Stimulated activated CD4-positive, alpha-beta T cell treated with anti-CD3 and anti-CD28 coated beads, Interleukin-1b, Interleukin-23, amount 100 ng/mL, for 24 hours (primary cell): ENCODE measurements at regions not wholly inside any gene's neighbourhood (a gene's known extent, or its start where the extent isn't known, plus 50 kb on each side); places are given as distances from the start of the nearest gene placed in this dataset.

Source experiments
- DNase-seq, 4 experiments: peaks; one replicate each; pipeline ENCODE4 v3.0.0-alpha.2; 2020; ENCODE audit warnings: low read depth in 4 of 4, low spot score in 1 of 4

DNA sequence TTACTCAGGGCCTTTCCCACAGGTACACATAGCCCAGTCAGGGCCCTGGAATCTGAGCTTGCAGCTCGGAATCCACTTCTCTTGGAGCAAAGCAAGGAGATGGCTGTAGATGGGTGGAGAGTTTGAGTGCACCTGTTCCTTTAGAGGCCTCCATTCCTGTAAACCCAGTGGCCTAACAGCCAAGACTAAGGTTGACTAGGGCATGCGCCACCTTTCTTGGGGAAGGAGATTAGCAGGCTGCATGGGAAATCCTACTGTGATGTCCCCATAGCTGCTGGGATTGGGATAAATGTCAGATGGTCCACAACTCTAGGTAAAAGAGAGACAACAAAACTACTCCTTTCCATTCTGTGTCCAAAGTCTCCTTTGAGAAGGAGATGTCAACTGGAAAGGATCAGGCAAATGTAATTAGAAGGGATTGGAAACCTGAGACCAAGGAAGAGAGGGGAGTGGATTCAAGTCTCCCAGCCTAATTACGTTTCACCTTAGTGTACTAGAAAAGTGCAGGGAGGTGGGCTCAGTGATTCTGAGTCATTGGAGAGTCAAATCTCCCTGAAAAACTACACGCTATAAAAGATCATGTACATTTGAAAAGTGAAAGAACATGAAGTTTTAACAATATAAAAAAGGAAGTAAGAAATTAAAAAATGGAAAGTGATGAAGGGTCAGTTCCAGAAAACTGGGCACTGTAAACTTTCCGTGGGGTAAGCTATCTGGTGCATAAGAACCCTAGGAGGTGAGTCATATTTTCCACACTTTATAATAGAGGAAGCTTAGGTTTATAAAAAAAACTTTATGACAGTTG lies 104.2 kb downstream of the SEC61B start:
- DNase-seq: no peak

DNA sequence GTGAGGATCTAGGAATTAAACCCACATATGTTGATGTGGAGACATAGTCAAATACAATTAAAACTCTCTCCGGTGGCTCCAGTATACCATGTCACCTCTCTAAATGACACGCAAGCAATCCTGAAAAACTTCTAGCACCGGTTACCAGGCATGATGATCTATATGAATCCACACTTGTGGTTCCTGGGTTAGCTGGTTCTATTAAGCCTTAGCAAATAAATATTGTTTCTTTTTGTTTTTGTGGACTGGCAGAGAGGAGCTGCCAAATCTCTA lies 104.8 kb downstream of the SEC61B start:
- no peak for DNase-seq

- DNase-seq: no peak
These were observed 105.6 kb downstream of the SEC61B start for GRCh38 chr9:99327667-99328066.

DNA sequence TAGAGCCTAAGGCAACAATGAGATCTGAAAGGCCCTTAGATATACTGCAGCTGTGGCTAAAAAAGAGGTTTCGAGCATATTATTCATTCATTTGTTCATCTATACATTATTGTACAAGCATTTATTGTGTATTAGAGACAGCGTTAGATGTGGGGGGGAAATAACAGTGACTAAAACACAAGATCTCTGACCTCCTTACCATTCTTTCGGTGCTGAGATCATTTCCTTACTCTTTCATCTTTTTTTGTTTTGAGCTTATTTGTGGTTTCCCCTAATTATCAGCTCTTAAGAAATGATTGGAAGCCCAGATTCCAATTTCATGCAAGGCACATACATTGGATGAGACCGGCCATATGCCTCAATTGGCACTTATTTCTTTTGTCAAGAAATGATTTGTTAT lies 113.2 kb downstream of the SEC61B start:
- no peak for DNase-seq

DNA sequence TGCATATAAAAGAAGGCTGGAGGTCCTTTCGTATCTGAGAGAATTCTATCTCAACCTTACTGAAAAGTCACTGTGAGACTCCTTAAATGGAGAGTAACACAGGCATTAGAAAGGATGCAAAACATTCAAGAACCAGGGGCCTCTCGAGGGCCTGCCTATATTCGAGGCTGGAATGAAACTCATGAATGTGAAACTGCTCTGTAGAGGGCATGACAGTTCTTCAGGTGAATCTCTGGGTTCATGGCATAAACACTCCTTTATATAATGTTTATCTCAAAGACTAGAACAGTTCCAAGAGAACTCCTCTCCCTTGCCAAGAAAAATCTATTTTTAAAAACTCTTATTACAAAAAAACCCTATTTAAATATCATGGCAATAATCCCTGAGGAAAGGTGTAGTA lies 113.9 kb downstream of the SEC61B start:
- DNase-seq: no peak

GRCh38 chr9:99336531-99336930 lies 114.4 kb downstream of the SEC61B start:
- DNase-seq: no peak

- DNase-seq: no peak
These were observed 118.2 kb downstream of the SEC61B start for GRCh38 chr9:99340281-99340680.

- no peak for DNase-seq
These were observed 119.6 kb downstream of the SEC61B start for GRCh38 chr9:99341686-99342085.

- DNase-seq: no peak
These were observed 123.4 kb downstream of the SEC61B start for GRCh38 chr9:99345451-99345850.

DNA sequence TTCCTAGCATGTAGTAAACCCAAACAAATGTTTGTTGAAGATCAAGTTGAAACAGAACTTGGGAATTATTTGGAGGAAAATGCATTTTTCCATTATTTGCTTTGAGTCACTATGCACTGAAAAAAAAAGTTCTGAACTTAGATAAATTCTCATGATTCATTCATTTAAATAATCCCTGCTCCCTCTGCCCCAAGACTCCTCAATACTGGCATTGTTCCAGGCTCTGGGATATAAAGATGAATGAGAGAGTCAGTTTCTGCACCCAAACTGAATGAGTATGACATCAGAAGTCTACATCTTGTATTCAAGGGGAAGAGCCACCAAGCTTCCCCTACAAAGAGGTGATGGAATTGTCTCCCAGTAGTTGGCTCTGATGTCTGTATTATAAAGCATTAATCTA lies 123.9 kb downstream of the SEC61B start:
- DNase-seq: no peak

DNA sequence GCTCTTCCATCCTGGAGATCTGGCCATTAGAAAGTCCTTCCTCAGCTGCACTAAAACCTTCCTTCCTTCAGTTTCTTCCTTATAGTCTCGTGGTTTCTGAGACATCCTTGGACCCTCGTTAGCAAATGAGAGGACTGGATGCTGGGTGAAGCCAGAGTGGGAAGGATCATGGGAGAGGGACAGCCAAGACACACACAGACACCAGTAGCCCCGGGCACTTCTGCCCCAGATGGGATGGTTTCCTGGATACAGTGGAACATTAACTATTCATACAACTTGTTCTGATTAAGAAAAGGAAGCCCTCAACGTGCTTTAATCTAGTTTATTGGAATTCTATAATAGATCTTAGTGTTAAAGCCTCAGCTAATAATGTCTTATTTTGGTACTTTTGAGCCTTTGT lies 125.5 kb downstream of the SEC61B start:
- DNase-seq: no peak

- DNase-seq: no peak
These were observed 126.2 kb downstream of the SEC61B start for GRCh38 chr9:99348289-99348688.

- DNase-seq: no peak
These were observed 127.8 kb downstream of the SEC61B start for GRCh38 chr9:99349870-99350269.

- DNase-seq: no peak
These were observed 128.4 kb downstream of the SEC61B start for GRCh38 chr9:99350461-99350860.

GRCh38 chr9:99351647-99352046 lies 129.6 kb downstream of the SEC61B start:
- no peak for DNase-seq

- no peak for DNase-seq
These were observed 130.7 kb downstream of the SEC61B start for GRCh38 chr9:99352826-99353225.

DNA sequence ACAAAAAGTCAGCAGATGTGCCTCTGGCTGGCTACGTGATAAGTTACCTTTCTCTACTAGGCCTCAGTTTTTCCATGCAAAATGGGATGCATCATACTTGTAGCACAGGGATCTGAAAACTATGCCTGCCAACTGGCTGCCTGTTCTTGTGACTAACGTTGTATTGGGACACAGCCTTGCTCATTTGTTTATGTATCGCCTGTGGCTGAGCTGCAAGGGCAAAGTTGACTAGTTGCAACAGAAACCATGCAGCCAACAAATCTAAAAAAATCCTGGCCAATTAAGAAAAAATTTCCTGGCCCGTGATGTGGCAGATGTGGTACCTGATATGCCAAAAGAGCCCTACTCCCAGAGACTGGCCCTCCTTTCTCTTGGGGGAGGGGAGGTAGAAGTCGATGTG lies 131.3 kb downstream of the SEC61B start:
- no peak for DNase-seq

- DNase-seq: no peak
These were observed 132.0 kb downstream of the SEC61B start for GRCh38 chr9:99354104-99354503.

DNA sequence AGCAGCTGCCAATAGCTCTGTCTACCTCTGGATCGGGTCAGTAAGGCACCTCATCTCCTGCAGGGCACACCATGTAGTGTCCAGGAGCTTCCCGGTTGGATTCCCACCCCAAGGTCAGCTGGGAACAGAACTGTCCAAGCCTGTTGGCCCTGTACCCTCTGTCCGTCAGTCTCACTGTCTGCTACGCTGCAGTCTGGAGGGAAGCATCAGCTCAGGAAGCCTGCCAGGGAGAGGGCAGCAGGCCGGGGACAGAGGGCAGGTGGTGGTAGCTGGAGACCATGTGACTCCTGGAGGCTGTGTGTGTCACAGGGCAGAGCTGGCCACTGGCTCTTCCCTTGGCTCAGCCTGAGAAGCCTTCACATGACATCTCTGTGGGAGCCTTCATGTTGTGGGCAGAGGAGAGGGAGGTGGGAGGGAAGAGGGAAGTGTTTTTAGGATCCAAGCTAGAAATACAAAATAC lies 134.5 kb downstream of the SEC61B start:
- no peak for DNase-seq

- no peak for DNase-seq
These were observed 135.5 kb downstream of the SEC61B start for GRCh38 chr9:99357575-99357974.

DNA sequence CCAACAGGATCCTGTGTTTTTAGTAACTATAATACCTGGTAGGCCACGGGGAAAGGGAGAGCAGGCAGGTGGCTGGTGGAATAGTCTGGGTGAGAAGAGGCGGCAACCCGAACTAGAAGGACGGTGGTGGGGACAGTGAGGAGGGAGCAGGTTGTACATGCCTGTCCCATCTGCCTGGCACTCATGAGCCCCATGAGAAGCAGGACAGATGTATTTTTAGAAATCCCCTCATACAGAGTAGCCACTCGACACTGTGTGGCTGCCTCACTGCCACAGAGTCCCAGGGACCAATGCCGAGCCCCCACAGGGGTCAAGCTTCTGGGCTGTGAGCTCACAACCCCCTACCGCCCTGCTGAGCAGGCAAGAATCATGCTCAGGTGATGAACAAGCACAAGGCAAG lies 136.6 kb downstream of the SEC61B start:
- no peak for DNase-seq

DNA sequence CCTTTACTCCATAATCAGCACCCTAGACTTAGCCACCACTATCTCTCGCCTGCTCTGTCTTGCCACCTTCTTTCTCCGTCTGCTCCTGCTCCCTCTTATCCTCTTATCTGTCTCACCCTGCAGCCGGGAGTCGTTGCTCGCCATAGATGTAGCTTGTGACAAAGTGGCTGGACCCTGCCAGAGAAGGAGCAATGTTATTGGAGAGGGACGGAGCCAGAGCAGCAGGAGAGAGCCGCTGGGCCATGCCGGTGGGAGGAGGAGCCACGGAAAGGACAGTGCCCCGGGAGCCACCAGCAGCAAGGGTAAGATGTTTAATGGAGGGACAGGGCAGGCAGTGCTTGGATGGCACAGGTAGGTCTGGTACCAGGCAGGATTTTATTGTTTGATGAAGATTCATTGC lies 137.3 kb downstream of the SEC61B start:
- no peak for DNase-seq

DNA sequence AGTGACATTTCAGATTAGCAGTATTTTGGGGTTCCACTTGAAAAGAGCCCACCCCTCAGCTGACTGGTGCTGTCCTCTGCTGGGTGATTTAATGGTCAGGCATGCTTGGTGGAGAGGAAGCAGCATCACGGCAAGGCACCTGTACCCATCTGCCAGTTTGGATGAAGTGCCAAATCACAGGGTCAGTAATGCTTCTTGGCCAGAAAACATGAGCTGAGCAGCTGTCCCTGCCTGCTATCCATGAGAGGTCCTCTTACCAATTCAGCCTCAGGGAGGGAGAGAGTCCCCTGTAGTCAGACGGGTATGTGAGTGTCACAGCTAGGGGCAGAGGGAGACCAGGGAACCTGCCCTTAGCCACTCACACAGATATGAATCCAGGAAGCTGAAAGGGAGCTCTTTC lies 137.9 kb downstream of the SEC61B start:
- no peak for DNase-seq

DNA sequence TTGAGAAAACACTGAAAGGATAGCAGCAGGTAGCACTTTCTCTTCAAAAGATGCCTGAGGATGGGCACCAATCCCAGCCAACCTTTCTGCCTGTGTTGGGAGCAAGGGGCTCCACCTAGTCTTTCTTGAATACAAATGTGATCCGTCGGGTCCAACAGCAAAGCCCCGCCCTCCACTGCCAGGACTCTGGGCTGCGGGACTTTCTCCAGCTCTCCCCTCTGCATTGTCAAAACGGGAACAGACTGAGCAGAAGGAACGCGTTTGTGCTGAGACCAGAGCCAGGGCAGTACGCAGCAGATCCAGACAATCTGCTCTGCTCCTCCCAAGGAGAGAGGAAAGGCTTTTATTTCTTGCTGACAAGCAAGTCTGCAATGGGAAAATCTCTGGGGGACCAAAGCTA lies 139.7 kb downstream of the SEC61B start:
- no peak for DNase-seq
